GM21786 (cell line): ENCODE measurements at regions not wholly inside any gene's neighbourhood (a gene's known extent, or its start where the extent isn't known, plus 50 kb on each side); places are given as distances from the start of the nearest gene placed in this dataset.

ENCODE experiments used
- ATAC-seq: cut with Tn5 transposase; IDR thresholded peaks from one replicate; pipeline ENCODE4 v1.9.1; 2021; ENCODE audit not compliant: unreplicated experiment

GRCh38 chr13:44171156-44171555, 202.5 kb upstream of the SERP2 start:
- no peak for ATAC-seq

GRCh38 chr13:44171861-44172260, 201.8 kb upstream of the SERP2 start:
- no peak for ATAC-seq

DNA sequence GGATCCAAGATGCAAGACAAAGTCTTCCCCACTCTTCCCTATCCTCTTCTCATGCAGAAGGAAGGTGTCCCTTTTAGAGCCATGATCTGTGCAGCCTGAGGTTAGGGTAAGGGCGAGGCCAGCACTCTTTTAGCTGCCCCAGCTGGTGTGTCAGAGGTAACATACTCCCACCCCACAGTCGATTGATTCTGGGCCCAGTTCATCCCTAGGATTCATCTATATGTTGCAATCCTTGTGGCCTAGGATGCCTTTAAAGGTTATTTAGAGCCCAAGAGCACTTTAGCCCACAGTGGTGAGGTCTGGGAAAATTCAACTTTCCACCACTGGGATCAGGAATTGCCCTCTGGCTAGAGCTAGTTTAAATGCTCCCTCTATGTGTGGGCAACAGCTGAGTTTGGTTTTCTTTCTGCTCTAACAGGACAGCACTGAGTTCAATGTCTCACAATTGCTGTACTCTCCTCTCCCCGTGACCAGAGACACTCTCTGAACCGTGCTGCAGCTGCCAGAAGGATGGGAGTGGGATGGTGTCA, 201.3 kb upstream of the SERP2 start:
- ATAC-seq, result no peak

DNA sequence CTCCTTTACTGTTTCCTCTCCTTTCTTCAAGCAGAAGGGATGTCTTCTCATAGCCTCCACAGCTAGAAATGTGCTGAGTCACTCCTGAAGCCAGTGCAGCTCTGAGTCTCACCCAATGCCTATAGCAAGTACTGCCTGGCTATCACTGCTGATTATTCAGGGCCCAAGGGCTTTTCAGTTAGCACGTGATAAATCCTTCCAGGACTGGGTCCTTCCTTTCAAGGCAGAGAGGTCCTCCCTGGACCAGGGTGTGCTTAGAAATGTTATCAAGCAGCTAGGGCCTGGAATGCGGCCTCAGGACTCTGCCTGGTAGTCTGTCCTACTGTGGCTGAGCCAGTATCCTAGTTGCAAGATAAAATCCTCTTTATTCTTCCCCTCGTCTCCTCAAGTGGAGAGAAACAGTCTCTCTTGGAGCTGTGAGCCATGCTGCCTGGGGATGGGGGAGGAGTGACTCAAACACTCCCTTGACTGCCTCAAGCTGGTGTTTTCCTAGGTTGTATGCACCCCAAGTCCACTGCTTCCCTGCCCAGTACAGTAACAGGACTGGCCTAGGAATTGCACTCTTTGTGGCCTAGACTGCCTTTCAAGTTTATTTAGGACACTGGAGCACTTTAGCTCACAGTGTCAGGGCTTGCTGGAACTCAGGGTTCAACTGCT, 198.7 kb upstream of the SERP2 start:
- ATAC-seq, result no peak

DNA sequence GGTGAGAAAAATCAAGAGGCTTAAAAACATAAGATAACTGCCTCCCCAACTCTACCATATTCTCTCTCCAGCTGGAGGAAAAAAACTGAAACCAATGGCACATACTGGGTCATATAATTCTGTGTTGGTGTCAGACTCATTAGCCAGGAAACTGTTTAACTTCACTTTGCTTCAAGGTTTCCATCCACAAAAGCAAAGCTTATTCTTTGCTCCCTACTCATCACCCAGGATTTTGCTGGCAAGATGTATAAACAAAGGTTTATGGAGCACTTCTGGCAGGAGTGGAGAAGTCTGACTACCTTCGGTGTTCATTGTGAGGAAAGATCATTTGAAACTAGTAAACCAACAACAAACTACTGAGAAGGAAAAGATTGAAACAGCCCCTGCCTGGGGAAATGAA, 197.5 kb upstream of the SERP2 start:
- ATAC-seq, result no peak

DNA sequence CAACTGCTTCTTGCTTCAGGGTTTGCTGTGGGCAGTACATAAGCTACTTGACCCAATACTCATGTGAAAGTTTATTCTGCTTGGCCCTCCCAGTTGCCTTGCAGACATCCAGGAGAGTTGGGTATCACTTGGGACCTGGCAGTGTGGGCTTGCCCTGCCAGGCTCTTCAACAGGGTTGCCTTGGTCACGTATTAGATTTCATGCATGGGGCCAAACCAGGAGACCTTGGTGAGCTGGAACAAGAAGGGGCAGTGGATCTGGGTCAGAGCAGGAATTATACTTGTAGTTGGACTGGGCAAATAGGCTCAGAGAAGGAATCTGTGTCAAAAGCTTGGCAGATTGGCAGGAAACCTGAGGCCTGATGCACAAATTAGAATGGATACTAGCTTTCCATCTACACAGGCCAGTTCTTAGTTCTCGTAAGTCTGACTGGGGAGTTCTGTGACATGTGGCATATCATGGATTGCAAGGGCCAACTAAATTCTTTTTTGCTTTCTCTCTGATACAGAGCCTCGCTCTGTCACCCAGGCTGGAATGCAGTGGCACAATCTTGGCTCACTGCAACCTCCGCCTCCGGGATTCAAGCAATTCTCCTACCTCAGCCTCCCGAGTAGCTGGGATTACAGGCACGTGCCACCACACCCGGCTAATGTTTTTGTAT, 192.6 kb upstream of the SERP2 start:
- ATAC-seq, result no peak

DNA sequence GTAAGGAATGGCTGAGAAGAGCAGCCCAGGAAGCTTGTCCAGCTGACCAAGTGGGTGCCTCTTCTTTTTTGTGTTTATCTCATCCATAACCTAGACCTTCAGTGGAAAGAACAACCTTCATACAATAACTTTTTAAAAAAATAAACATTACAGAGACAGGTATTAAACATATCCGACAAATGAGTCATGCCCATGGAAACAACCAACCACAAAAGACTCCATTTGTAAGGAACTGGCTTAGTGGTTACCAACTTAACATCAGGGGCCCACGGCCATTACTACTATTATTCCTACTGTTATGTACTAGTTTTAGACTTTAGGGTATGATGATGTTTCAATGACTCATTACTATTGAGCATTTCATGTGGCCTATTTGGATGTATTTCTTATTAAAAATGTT, 191.7 kb upstream of the SERP2 start:
- ATAC-seq, result no peak

GRCh38 chr13:44184740-44185139, 188.9 kb upstream of the SERP2 start:
- ATAC-seq, result no peak

DNA sequence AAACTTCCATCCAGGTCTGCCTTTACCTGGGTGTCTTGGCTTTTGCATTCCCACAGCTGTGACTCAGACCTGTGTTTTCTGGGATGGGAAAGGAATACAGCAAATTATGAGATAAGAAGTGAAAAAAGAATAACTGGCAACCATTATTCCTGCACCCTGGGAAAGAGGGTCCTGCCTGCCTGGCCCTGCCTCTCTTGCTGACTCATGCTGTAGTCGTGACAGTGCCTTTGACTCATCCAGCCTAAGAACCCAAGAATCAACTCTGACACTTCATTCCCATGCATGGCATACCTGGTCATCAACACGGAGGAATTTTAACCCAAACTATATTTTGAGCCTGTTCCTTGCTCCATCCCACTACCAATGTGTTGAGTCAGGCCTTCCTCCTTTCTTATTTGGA, 185.4 kb upstream of the SERP2 start:
- no peak for ATAC-seq

DNA sequence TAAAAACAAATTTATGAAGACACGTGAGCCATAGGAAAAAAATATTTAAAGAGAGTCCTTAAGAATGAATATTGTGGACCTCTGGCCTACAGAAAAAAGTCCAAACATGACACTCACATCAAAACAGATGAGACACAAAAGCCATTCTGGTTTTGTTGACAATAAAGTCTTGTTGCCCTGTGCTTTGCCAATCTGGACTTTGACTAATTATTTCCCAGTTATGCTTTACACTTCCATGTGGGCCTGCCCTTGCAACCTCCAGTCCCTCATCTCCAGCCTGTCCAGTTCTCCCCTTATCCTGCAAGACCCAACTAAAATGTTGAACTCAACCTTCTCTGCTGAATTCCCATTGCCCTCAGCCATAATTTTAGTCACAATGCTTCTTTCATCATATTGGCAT, 184.5 kb upstream of the SERP2 start:
- ATAC-seq, result no peak

GRCh38 chr13:44191103-44191502, 182.5 kb upstream of the SERP2 start:
- ATAC-seq, result no peak

- ATAC-seq, result no peak
Measured at GRCh38 chr13:44191504-44192171, 182.0 kb upstream of the SERP2 start.

DNA sequence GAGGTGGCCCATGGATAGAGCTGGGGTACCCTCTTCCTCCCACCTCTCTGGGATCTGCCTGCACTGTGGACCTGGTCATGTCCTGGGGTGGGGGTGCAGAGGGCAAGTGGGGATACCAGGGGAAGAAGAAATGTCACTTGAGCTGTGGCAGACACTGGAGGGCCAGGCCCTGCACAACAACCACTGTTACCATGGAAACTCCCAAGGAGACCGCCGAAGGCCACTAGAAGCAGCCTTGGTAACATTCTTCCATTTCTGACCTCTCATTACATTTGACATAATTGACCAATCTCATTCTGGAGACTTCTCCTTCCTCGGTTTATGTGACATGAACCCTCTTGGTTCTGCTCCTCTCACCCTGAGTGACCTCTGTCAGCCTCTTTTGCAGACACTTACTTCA, 179.9 kb upstream of the SERP2 start:
- no peak for ATAC-seq

- no peak for ATAC-seq
Measured at GRCh38 chr13:44195245-44195644, 178.4 kb upstream of the SERP2 start.

- no peak for ATAC-seq
Measured at GRCh38 chr13:44196196-44196751, 177.3 kb upstream of the SERP2 start.

GRCh38 chr13:44197791-44198770, 175.5 kb upstream of the SERP2 start:
- peak; percentile 84 for ATAC-seq

- ATAC-seq, result no peak
Measured at GRCh38 chr13:44198826-44199225, 174.8 kb upstream of the SERP2 start.

DNA sequence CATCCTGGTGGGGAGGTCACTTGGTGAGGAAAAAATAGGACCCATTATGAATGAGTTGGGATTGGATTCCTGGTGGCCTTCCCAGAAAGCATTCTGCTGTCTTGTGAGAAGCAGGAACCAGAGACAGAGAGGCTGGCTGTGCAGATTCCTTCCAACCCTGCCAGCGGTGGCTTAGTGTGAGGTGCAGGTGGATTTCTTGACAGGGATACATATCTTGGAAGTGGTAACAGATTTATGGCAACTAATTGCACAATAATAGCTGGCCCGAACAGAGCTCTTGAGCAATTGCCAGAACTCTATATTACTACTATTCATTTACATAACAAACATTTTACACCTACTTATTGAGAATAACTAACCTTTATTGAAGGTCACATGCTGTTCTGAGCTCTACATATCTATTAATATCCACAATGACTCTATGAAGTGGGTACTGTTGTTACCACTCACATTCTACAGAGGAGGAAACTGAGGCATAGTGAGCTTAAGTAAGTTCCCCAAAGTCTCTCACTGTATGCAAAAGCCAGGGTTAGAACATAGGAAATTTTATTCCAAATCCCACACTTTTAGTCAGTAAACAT, 173.9 kb upstream of the SERP2 start:
- no peak for ATAC-seq

- no peak for ATAC-seq
Measured at GRCh38 chr13:44206434-44206833, 167.2 kb upstream of the SERP2 start.

GRCh38 chr13:44207476-44207875, 166.1 kb upstream of the SERP2 start:
- ATAC-seq, result no peak
